Spleen (tissue), 11 donors: ENCODE measurements at regions not wholly inside any gene's neighbourhood (a gene's known extent, or its start where the extent isn't known, plus 50 kb on each side); places are given as distances from the start of the nearest gene placed in this dataset.

Experiments used
- DNase-seq: peaks from one replicate; pipeline ENCODE4 v3.0.0-alpha.2; 2020
- H3K27ac ChIP-seq, 8 donors: fragments of 200-600 bp; sonication (generic) in 7 of 8; 1 replicate in 4 of 8; 2 replicates in 4 of 8; pipeline versions ENCODE4 v1.5.0 to v1.8.0; 2016 to 2021; ENCODE audit warnings: inconsistent platforms in 4 of 8, mild to moderate bottlenecking in 4 of 8, moderate library complexity in 1 of 8
- H3K27me3 ChIP-seq, 7 donors: fragments of 200-600 bp; sonication (generic) in 6 of 7; replicated peaks in 1 of 7; 1 replicate in 4 of 7; 2 replicates in 3 of 7; pipeline versions ENCODE4 v1.5.0 to v1.8.0; 2016 to 2021; ENCODE audit warnings: inconsistent platforms in 3 of 7, mild to moderate bottlenecking in 1 of 7
- H3K36me3 ChIP-seq, 6 donors: fragments of 200-600 bp; sonication (generic) in 5 of 6; 1 replicate in 4 of 6; 2 replicates in 2 of 6; pipeline versions ENCODE4 v1.5.0 to v1.8.0; 2016 to 2021; ENCODE audit warnings: inconsistent platforms in 2 of 6
- H3K4me1 ChIP-seq, 6 donors: fragments of 200-600 bp; sonication (generic) in 5 of 6; 1 replicate in 3 of 6; 2 replicates in 3 of 6; pipeline versions ENCODE4 v1.5.0 to v1.8.0; 2016 to 2021; ENCODE audit warnings: inconsistent platforms in 3 of 6
- H3K4me3 ChIP-seq, 8 donors: fragments of 200-600 bp; sonication (generic) in 7 of 8; 1 replicate in 4 of 8; 2 replicates in 4 of 8; pipeline versions ENCODE4 v1.5.0 to v1.8.0; 2016 to 2021; ENCODE audit warnings: inconsistent platforms in 4 of 8, mild to moderate bottlenecking in 4 of 8, moderate library complexity in 2 of 8
- H3K9me3 ChIP-seq, 8 donors: fragments of 200-600 bp; sonication (generic) in 7 of 8; 1 replicate in 4 of 8; 2 replicates in 4 of 8; pipeline versions ENCODE4 v1.5.0 to v1.8.0; 2016 to 2021; ENCODE audit warnings: inconsistent platforms in 4 of 8
- POLR2A ChIP-seq, 3 donors: fragments of 450-650 bp; IDR thresholded peaks; one replicate each; pipeline ENCODE4 v1.5.1; 2017; ENCODE audit warnings: antibody characterized with exemption in 3 of 3, mild to moderate bottlenecking in 1 of 3
- POLR2AphosphoS5 ChIP-seq, 3 donors: sonication (generic); formaldehyde crosslinking; IDR thresholded peaks; one replicate each; pipeline ENCODE4 v1.5.1; 2017; ENCODE audit warnings: antibody characterized with exemption in 3 of 3
- WGBS, 5 donors: extraction: QIAGEN DNeasy Blood & Tissue Kit in 3 of 5; methylation state at CpG; one replicate each; pipeline versions ENCODE4 v1.1.5 to v1.1.7; 2013 to 2018; 5-methylcytosine and 5-hydroxymethylcytosine counted together
- intact Hi-C: fragments of 100-400 bp; cut with DNase I; formaldehyde crosslinking; loops from one replicate; pipeline ENCODE4 v1.15.0; 2023; ENCODE audit warnings: low total_unique reads
- TF ChIP-seq, protein P1 (sequence below), 11 experiments: fragments of 200-600 bp in 7 of 11; fragments of 450-650 bp in 4 of 11; sonication (generic) in 4 of 11; IDR thresholded peaks in 8 of 11; conservative IDR thresholded peaks in 3 of 11; 1 replicate in 7 of 11; 2 replicates in 4 of 11; pipeline versions ENCODE4 v1.4.0 to v1.8.0; 2016 to 2021; ENCODE audit warnings: antibody characterized with exemption in 11 of 11, inconsistent platforms in 4 of 11, mild to moderate bottlenecking in 1 of 11
- donor health status: healthy with polysubstance abuse.
- donor health status: DM: no; HTN: no; CAD: no; lungs with moderate emphysema.
- donor health status: DM: no; HTN: no; CAD: no.
- donor health status: Bipolar disorder and iron deficiency.
- donor health status: healthy.
- donor health status: DM: no; HTN: no; CAD: no.
- donor health status: DM: yes; HTN: yes; CAD: no.

DNA sequence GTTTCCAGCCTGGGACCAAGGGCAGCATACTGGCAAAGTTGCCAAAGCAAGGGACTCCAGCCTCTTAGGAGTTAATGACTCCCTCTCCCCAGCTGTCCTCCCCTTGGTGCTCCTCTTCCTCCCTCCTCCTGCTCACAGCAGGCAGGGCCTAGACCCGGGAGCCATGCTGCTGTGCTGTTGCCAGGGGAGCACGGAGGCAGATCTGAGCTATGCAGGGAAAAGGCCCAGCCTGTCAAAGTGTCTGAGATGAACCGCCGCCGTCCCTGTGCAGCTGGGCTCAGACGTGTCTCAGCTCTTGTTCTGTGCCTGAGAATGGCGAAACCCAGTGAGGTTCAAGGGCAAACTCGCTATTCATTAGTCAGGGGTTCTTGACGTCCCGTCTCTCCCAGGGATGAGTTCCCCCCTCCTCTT, 60.8 kb upstream of the POLG start:
- peak; percentile 22 for DNase-seq
- TF ChIP-seq POLR2AphosphoS5 (IDR thresholded peaks at IDR 0.05), result no peak
- TF ChIP-seq, protein P1, sequence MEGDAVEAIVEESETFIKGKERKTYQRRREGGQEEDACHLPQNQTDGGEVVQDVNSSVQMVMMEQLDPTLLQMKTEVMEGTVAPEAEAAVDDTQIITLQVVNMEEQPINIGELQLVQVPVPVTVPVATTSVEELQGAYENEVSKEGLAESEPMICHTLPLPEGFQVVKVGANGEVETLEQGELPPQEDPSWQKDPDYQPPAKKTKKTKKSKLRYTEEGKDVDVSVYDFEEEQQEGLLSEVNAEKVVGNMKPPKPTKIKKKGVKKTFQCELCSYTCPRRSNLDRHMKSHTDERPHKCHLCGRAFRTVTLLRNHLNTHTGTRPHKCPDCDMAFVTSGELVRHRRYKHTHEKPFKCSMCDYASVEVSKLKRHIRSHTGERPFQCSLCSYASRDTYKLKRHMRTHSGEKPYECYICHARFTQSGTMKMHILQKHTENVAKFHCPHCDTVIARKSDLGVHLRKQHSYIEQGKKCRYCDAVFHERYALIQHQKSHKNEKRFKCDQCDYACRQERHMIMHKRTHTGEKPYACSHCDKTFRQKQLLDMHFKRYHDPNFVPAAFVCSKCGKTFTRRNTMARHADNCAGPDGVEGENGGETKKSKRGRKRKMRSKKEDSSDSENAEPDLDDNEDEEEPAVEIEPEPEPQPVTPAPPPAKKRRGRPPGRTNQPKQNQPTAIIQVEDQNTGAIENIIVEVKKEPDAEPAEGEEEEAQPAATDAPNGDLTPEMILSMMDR (IDR thresholded peaks at IDR 0.05 in 8 of 11, conservative IDR thresholded peaks at IDR 0.05 in 3 of 11), result no peak
- no peak for TF ChIP-seq POLR2A (IDR thresholded peaks at IDR 0.05)
- Histone ChIP-seq H3K36me3 (no peaks in the 10 kb centered on the region), H3K9me3 (no peaks in the 10 kb centered on the region), H3K27me3 (peaks cover 0 to 94% (median 27%) of the 10 kb centered on the region in 7 donors), H3K4me1 (peaks cover 11 to 24% (median 15%) of the 10 kb centered on the region in 6 donors), H3K27ac (no peak overlapping the region), H3K4me3 (no peak overlapping the region)
- WGBS, 5 donors, result 39 to 54% (median 49%) methylated on average over 8 to 10 of the region's 10 CpGs
- intact Hi-C loops, result no loop called here

DNA sequence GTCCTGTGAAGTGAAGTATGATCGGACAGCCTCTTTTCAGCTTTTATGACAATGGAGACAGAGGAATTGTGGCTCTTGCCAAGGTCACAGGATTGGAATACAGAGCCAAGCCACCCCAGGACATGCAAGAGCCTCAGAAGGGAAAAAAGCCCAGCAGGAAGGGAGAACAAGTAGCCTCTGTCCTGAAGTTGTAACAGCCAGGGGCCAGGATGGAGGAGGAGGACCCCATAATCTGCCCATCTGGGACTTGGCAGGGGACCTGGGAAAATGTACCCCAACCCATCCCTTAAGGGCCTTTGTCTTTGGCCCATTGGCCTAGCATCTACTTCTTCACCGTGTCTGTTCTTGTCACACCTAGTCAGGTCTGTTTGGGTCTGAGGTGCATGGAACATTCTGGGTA, 60.4 kb upstream of the POLG start:
- Histone ChIP-seq H3K27me3 (peaks cover 0 to 94% (median 23%) of the 10 kb centered on the region in 7 donors), H3K9me3 (no peaks in the 10 kb centered on the region), H3K4me3 (no peak overlapping the region), H3K4me1 (peaks cover 7 to 20% (median 11%) of the 10 kb centered on the region in 6 donors), H3K27ac (no peak overlapping the region), H3K36me3 (no peaks in the 10 kb centered on the region)
- TF ChIP-seq POLR2A (IDR thresholded peaks at IDR 0.05) (no peak), POLR2AphosphoS5 (IDR thresholded peaks at IDR 0.05) (no peak)
- TF ChIP-seq, protein P1 (IDR thresholded peaks at IDR 0.05 in 8 of 11, conservative IDR thresholded peaks at IDR 0.05 in 3 of 11), result no peak
- intact Hi-C loops, result no loop called here
- peak; percentile 11 for DNase-seq
- 59 to 79% (median 68%) methylated on average over 2 of the region's 2 CpGs for WGBS, 5 donors

GRCh38 chr15:89393056-89393455, 58.4 kb upstream of the POLG start:
- Histone ChIP-seq H3K27me3 (peaks cover 0 to 89% (median 5%) of the 10 kb centered on the region in 7 donors), H3K27ac (no peak overlapping the region), H3K36me3 (no peaks in the 10 kb centered on the region), H3K9me3 (no peaks in the 10 kb centered on the region), H3K4me1 (peaks cover 0 to 6% (median 0%) of the 10 kb centered on the region in 6 donors), H3K4me3 (no peak overlapping the region)
- TF ChIP-seq, protein P1 (IDR thresholded peaks at IDR 0.05 in 8 of 11, conservative IDR thresholded peaks at IDR 0.05 in 3 of 11), result no peak
- no peak for TF ChIP-seq POLR2A (IDR thresholded peaks at IDR 0.05)
- TF ChIP-seq POLR2AphosphoS5 (IDR thresholded peaks at IDR 0.05), result no peak
- DNase-seq, result peak; percentile 55
- WGBS, 5 donors, result 50 to 66% (median 62%) methylated on average over 5 of the region's 5 CpGs
- intact Hi-C loops, result no loop called here

DNA sequence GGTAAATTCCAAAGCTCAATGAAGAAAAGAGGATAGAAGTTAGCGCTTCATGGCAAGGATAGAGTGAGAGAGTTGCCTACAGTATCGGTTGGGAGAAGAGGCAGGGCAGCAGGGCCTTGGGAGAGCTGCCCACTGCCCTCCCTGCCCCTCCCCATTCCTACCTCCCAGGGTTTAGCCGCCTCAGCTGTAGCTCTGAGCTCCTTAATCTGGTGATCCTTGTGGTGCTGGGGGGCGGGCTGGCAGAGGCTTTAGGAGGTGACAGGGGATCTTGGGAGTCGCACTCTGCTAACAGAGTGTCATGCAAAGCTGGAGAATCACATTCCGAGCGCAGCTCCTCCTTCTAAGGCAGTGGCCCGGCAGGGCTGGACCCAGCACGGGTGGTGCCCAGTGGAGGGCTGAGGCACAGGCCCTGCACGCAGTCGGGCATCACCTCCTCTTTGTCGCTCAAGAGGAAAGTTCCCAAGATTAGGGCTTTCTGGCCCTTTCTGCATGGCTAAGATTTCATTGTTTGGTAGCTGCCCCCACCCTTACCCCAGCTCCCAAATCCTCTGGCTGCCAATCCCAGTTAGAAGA, 57.1 kb upstream of the POLG start:
- peaks cover 0 to 77% (median 5%) of the 10 kb centered on the region in 7 donors for H3K27me3 ChIP-seq
- H3K4me3 ChIP-seq, result no peak overlapping the region
- intact Hi-C loops, result no loop called here
- peaks cover 0 to 6% (median 0%) of the 10 kb centered on the region in 6 donors for H3K4me1 ChIP-seq
- DNase-seq, result peak; percentile 38
- no peak for TF ChIP-seq POLR2A (IDR thresholded peaks at IDR 0.05)
- no peak for TF ChIP-seq POLR2AphosphoS5 (IDR thresholded peaks at IDR 0.05)
- TF ChIP-seq, protein P1 (IDR thresholded peaks at IDR 0.05 in 8 of 11, conservative IDR thresholded peaks at IDR 0.05 in 3 of 11), result no peak
- 46 to 72% (median 59%) methylated on average over 7 to 12 of the region's 12 CpGs for WGBS, 5 donors
- no peaks in the 10 kb centered on the region for H3K9me3 ChIP-seq
- H3K27ac ChIP-seq, result no peak overlapping the region
- H3K36me3 ChIP-seq, result no peaks in the 10 kb centered on the region
